Sigmoid colon (tissue), 6 donors: ENCODE measurements at regions not wholly inside any gene's neighbourhood (a gene's known extent, or its start where the extent isn't known, plus 50 kb on each side); places are given as distances from the start of the nearest gene placed in this dataset.
A peak's percentile ranks its signal among the peaks of the same experiment; 100 is the strongest.
"Not testable (repeated sequence)": the region's sequence is repeated elsewhere in the genome, so short reads cannot be mapped to it uniquely, and the experiment has no call there.

ENCODE experiments used
- DNase-seq: peaks from one replicate; pipeline ENCODE4 v3.0.0-alpha.2; 2019
- H3K27ac ChIP-seq, 4 donors: fragments of 200-600 bp; sonication (generic); one replicate each; pipeline ENCODE4 v1.5.1; 2016 to 2019; ENCODE audit warnings: mild to moderate bottlenecking in 1 of 4
- H3K27me3 ChIP-seq, 3 donors: fragments of 200-600 bp; sonication (generic); one replicate each; pipeline ENCODE4 v1.5.1; 2019; ENCODE audit warnings: mild to moderate bottlenecking in 1 of 3
- H3K36me3 ChIP-seq, 4 donors: fragments of 200-600 bp; sonication (generic); one replicate each; pipeline ENCODE4 v1.5.1; 2016 to 2019
- H3K4me1 ChIP-seq, 4 donors: fragments of 200-600 bp; sonication (generic); one replicate each; pipeline ENCODE4 v1.5.1; 2017 to 2019
- H3K4me3 ChIP-seq, 4 donors: fragments of 200-600 bp; sonication (generic); one replicate each; pipeline ENCODE4 v1.5.1; 2017 to 2019; ENCODE audit warnings: mild to moderate bottlenecking in 2 of 4, moderate library complexity in 1 of 4
- H3K9me3 ChIP-seq, 4 donors: fragments of 200-600 bp in 3 of 4; sonication (generic) in 3 of 4; one replicate each; pipeline versions ENCODE4 v1.5.1 to v1.6.1; 2013 to 2019
- CTCF ChIP-seq, 4 experiments: fragments of 450-650 bp in 3 of 4; fragments of 200-600 bp in 1 of 4; IDR thresholded peaks; one replicate each; pipeline ENCODE4 v1.5.1; 2016 to 2019; ENCODE audit warnings: antibody characterized with exemption in 4 of 4, mild to moderate bottlenecking in 3 of 4, moderate library complexity in 2 of 4
- WGBS, 2 donors: extraction: QIAGEN DNeasy Blood & Tissue Kit; methylation state at CpG; one replicate each; pipeline ENCODE4 v1.1.7; 2013; 5-methylcytosine and 5-hydroxymethylcytosine counted together
- intact Hi-C: fragments of 100-400 bp; cut with DNase I; formaldehyde crosslinking; loops from one replicate; pipeline ENCODE4 v1.15.1; 2023
- donor health status: healthy with polysubstance abuse.
- donor health status: healthy.

GRCh38 chr1:610538-610937 lies 75.9 kb downstream of the OR4F16 start:
- 91 to 92% methylated on average over 18 to 19 of the region's 33 CpGs for WGBS, 2 donors
- H3K4me3 ChIP-seq, H3K27me3 ChIP-seq, H3K9me3 ChIP-seq, H3K36me3 ChIP-seq, intact Hi-C loops, H3K27ac ChIP-seq, DNase-seq, H3K4me1 ChIP-seq: not testable (repeated sequence)

- DNase-seq, H3K9me3 ChIP-seq, H3K27ac ChIP-seq, H3K27me3 ChIP-seq, H3K36me3 ChIP-seq, H3K4me3 ChIP-seq, H3K4me1 ChIP-seq, intact Hi-C loops: not testable (repeated sequence)
- WGBS, 2 donors = 74 to 82% methylated on average over 10 to 11 of the region's 24 CpGs
Observed at GRCh38 chr1:609161-609560, 77.3 kb downstream of the OR4F16 start.

- H3K9me3 ChIP-seq, intact Hi-C loops, H3K4me1 ChIP-seq, H3K36me3 ChIP-seq, H3K4me3 ChIP-seq, H3K27me3 ChIP-seq, H3K27ac ChIP-seq: not testable (repeated sequence)
- peak; percentile 45 for DNase-seq
- WGBS, 2 donors = 32 to 59% methylated on average over 20 to 21 of the region's 27 CpGs
Observed at GRCh38 chr1:605279-605678, 81.2 kb downstream of the OR4F16 start.

GRCh38 chr1:588211-588610 lies 98.2 kb downstream of the OR4F16 start:
- DNase-seq, H3K27ac ChIP-seq, intact Hi-C loops, H3K4me1 ChIP-seq, H3K36me3 ChIP-seq, H3K9me3 ChIP-seq, H3K4me3 ChIP-seq, H3K27me3 ChIP-seq: not testable (repeated sequence)
- WGBS, 2 donors = 86% methylated on average over 6 of the region's 8 CpGs

GRCh38 chr1:585992-586391 lies 100.5 kb downstream of the OR4F16 start:
- peak in 1 of 4 experiments; percentile 30 for TF ChIP-seq CTCF (IDR thresholded peaks at IDR 0.05)
- H3K36me3 ChIP-seq, intact Hi-C loops, H3K27ac ChIP-seq, H3K27me3 ChIP-seq, H3K4me3 ChIP-seq, H3K4me1 ChIP-seq, H3K9me3 ChIP-seq: not testable (repeated sequence)
- peak; percentile 84 for DNase-seq
- 3 to 6% methylated on average over 6 of the region's 7 CpGs for WGBS, 2 donors
